SK-N-SH treated with all-trans-retinoic acid at 6 μM for 48 hours (cell line): ENCODE measurements at regions not wholly inside any gene's neighbourhood (a gene's known extent, or its start where the extent isn't known, plus 50 kb on each side); places are given as distances from the start of the nearest gene placed in this dataset.

ENCODE experiments used
- ATAC-seq: fragments of 200-7000 bp; cut with Tn5 transposase; 3 replicates; pipeline ENCODE4 v1.9.1; 2020; ENCODE audit warnings: mild to moderate bottlenecking, moderate library complexity
- ARNTL ChIP-seq: fragments of 450-650 bp; formaldehyde crosslinking; IDR thresholded peaks from 2 replicates; pipeline ENCODE4 v1.5.0; 2020; ENCODE audit warnings: low read depth, mild to moderate bottlenecking, moderate library complexity, borderline replicate concordance
- BACH2 ChIP-seq: fragments of 250-450 bp; sonication (Bioruptor Pico); IDR thresholded peaks from 2 replicates; pipeline ENCODE4 v1.9.0; 2021; ENCODE audit warnings: mild to moderate bottlenecking, borderline replicate concordance
- CSDC2 ChIP-seq: fragments of 250-450 bp; sonication (Bioruptor Pico); IDR thresholded peaks from 2 replicates; pipeline ENCODE4 v1.5.0; 2020; ENCODE audit warnings: mild to moderate bottlenecking, moderate library complexity
- CSRNP3 ChIP-seq: fragments of 250-450 bp; sonication (Bioruptor Pico); IDR thresholded peaks from 2 replicates; pipeline ENCODE4 v1.5.1; 2021; ENCODE audit warnings: mild to moderate bottlenecking, moderate library complexity
- ESRRG ChIP-seq: fragments of 250-450 bp; sonication (Bioruptor Pico); IDR thresholded peaks from 2 replicates; pipeline ENCODE4 v1.6.1; 2021; ENCODE audit warnings: mild to moderate bottlenecking
- GLIS3 ChIP-seq: fragments of 250-450 bp; sonication (Bioruptor Pico); IDR thresholded peaks from 2 replicates; pipeline ENCODE4 v1.5.0; 2020; ENCODE audit warnings: mild to moderate bottlenecking, moderate library complexity
- ISL1 ChIP-seq: fragments of 250-450 bp; sonication (Bioruptor Pico); IDR thresholded peaks from 2 replicates; pipeline ENCODE4 v2.1.2; 2022; ENCODE audit warnings: mild to moderate bottlenecking, moderate library complexity
- OSR1 ChIP-seq: fragments of 250-450 bp; sonication (Bioruptor Pico); IDR thresholded peaks from 2 replicates; pipeline ENCODE4 v1.8.0; 2022; ENCODE audit warnings: moderate library complexity, mild to moderate bottlenecking, inconsistent platforms
- PATZ1 ChIP-seq: fragments of 250-450 bp; sonication (Bioruptor Pico); IDR thresholded peaks from 2 replicates; pipeline ENCODE4 v1.8.0; 2020; ENCODE audit warnings: mild to moderate bottlenecking, moderate library complexity, borderline replicate concordance
- POU6F1 ChIP-seq: fragments of 250-450 bp; sonication (Bioruptor Pico); IDR thresholded peaks from 2 replicates; pipeline ENCODE4 v1.8.0; 2021; ENCODE audit warnings: low read depth, mild to moderate bottlenecking, moderate library complexity, borderline replicate concordance
- PPARA ChIP-seq: fragments of 250-450 bp; sonication (Bioruptor Pico); IDR thresholded peaks from 2 replicates; pipeline ENCODE4 v1.5.0; 2020; ENCODE audit warnings: mild to moderate bottlenecking, borderline replicate concordance
- RARB ChIP-seq: fragments of 250-450 bp; sonication (Bioruptor Pico); IDR thresholded peaks from 2 replicates; pipeline ENCODE4 v1.8.0; 2021; ENCODE audit warnings: mild to moderate bottlenecking, moderate library complexity
- SNAI2 ChIP-seq: fragments of 250-450 bp; sonication (Bioruptor Pico); IDR thresholded peaks from 2 replicates; pipeline ENCODE4 v1.5.0; 2020; ENCODE audit warnings: mild to moderate bottlenecking, moderate library complexity
- TCF4 ChIP-seq: fragments of 250-450 bp; sonication (Bioruptor Pico); IDR thresholded peaks from 2 replicates; pipeline ENCODE4 v1.8.0; 2021; ENCODE audit warnings: mild to moderate bottlenecking, moderate library complexity, borderline replicate concordance
- TOX ChIP-seq: fragments of 250-450 bp; sonication (Bioruptor Pico); IDR thresholded peaks from 2 replicates; pipeline ENCODE4 v1.8.0; 2021; ENCODE audit warnings: mild to moderate bottlenecking, moderate library complexity, borderline replicate concordance
- TSHZ2 ChIP-seq: fragments of 250-450 bp; sonication (Bioruptor Pico); IDR thresholded peaks from 2 replicates; pipeline ENCODE4 v1.5.0; 2020; ENCODE audit warnings: mild to moderate bottlenecking, moderate library complexity
- ZC3H10 ChIP-seq: fragments of 250-450 bp; sonication (Bioruptor Pico); IDR thresholded peaks from 2 replicates; pipeline ENCODE4 v1.5.1; 2021; ENCODE audit warnings: mild to moderate bottlenecking, moderate library complexity
- ZFP3 ChIP-seq: fragments of 250-450 bp; sonication (Bioruptor Pico); IDR thresholded peaks from 2 replicates; pipeline ENCODE4 v1.5.0; 2020; ENCODE audit warnings: mild to moderate bottlenecking, moderate library complexity
- ZFP30 ChIP-seq: fragments of 450-650 bp; formaldehyde crosslinking; IDR thresholded peaks from 2 replicates; pipeline ENCODE4 v1.5.0; 2022; ENCODE audit warnings: mild to moderate bottlenecking, moderate library complexity
- ZNF565 ChIP-seq: fragments of 450-650 bp; formaldehyde crosslinking; conservative IDR thresholded peaks from 2 replicates; pipeline ENCODE4 v1.5.0; 2020; ENCODE audit warnings: low read depth, mild to moderate bottlenecking, moderate library complexity
- ZNF70 ChIP-seq: fragments of 450-650 bp; formaldehyde crosslinking; IDR thresholded peaks from 2 replicates; pipeline ENCODE4 v1.5.0; 2020; ENCODE audit warnings: mild to moderate bottlenecking, moderate library complexity
- ZNF8 ChIP-seq: fragments of 450-650 bp; formaldehyde crosslinking; IDR thresholded peaks from 2 replicates; pipeline ENCODE4 v1.5.0; 2020; ENCODE audit warnings: mild to moderate bottlenecking, moderate library complexity

- no peak for TF ChIP-seq PPARA
Observed at GRCh38 chr13:104809483-104809882, 1726.0 kb downstream of the EFNB2 start (continued).

GRCh38 chr13:104805346-104805745 lies 1730.1 kb downstream of the EFNB2 start:
- TF ChIP-seq GLIS3 (CRISPR knock-in tag), result no peak
- TF ChIP-seq SNAI2 (CRISPR knock-in tag), result no peak
- TF ChIP-seq BACH2 (CRISPR knock-in tag), result no peak
- TF ChIP-seq POU6F1, result no peak
- no peak for ATAC-seq

- TF ChIP-seq CSDC2 (CRISPR knock-in tag) (no peak), ZNF70 (CRISPR knock-in tag) (no peak), ZC3H10 (CRISPR knock-in tag) (no peak), TOX (CRISPR knock-in tag) (no peak), ESRRG (CRISPR knock-in tag) (no peak), ZNF565 (CRISPR knock-in tag) (no peak)
- no peak for ATAC-seq
Observed at GRCh38 chr13:104799152-104799551, 1732.9 kb upstream of the SLC10A2 start.

GRCh38 chr13:104798486-104798885 lies 1732.3 kb upstream of the SLC10A2 start:
- no peak for ATAC-seq
- TF ChIP-seq ZFP3 (CRISPR knock-in tag) (no peak), ESRRG (CRISPR knock-in tag) (no peak), PPARA (no peak), OSR1 (CRISPR knock-in tag) (no peak), ZC3H10 (CRISPR knock-in tag) (no peak), SNAI2 (CRISPR knock-in tag) (no peak), GLIS3 (CRISPR knock-in tag) (no peak), BACH2 (CRISPR knock-in tag) (no peak), ZNF565 (CRISPR knock-in tag) (no peak), PATZ1 (CRISPR knock-in tag) (no peak), CSRNP3 (no peak), ARNTL (CRISPR knock-in tag) (no peak), RARB (CRISPR knock-in tag) (no peak), ISL1 (CRISPR knock-in tag) (no peak), ZNF8 (CRISPR knock-in tag) (no peak), TOX (CRISPR knock-in tag) (no peak), ZFP30 (no peak), TSHZ2 (CRISPR knock-in tag) (no peak), TCF4 (no peak)
